ENCODE measurements at regions not wholly inside any gene's neighbourhood (a gene's known extent, or its start where the extent isn't known, plus 50 kb on each side); places are given as distances from the start of the nearest gene placed in this dataset.

DNA sequence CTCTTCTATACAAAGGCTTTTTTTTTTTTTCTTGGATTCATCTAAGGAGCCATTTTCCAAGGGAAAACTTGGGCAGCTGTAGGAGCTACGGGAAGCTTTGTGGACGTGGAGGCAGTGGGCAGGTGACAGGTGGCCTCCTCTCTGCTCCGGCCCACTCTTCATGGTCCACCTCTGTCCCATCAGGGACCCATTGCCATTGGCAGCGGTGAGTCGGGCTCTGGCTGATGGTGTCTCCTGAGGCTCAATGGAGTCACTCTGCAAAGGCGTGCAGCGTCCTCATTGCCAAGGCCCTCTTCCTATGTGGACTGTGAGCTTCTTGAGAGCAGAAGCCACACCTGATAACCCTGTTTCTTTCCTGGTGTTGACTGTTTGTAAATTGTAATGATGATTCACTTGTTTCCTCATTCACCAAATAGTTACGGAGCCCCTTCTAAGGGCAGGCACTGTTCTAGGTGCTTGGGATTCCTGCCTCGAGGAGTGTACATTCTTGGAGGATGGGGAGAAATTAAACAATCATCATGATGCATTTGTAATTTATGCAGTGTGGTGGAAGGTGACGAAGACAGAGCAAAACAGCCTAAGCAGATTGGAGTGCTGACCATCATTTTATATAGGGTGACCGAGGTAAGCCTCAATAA, 240.3 kb upstream of the HS6ST1 start:
- DNase-seq (ENCODE audit: low spot score in 2 of 2): peak in 1 of 2 donors; percentile 40
- TF ChIP-seq, protein P1, sequence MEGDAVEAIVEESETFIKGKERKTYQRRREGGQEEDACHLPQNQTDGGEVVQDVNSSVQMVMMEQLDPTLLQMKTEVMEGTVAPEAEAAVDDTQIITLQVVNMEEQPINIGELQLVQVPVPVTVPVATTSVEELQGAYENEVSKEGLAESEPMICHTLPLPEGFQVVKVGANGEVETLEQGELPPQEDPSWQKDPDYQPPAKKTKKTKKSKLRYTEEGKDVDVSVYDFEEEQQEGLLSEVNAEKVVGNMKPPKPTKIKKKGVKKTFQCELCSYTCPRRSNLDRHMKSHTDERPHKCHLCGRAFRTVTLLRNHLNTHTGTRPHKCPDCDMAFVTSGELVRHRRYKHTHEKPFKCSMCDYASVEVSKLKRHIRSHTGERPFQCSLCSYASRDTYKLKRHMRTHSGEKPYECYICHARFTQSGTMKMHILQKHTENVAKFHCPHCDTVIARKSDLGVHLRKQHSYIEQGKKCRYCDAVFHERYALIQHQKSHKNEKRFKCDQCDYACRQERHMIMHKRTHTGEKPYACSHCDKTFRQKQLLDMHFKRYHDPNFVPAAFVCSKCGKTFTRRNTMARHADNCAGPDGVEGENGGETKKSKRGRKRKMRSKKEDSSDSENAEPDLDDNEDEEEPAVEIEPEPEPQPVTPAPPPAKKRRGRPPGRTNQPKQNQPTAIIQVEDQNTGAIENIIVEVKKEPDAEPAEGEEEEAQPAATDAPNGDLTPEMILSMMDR (IDR thresholded peaks at IDR 0.05): no peak
- H3K4me1 ChIP-seq: peaks cover 5 to 6% of the 10 kb centered on the region in 2 donors
- H3K9me3 ChIP-seq: no peaks in the 10 kb centered on the region
- H3K27ac ChIP-seq: no peak overlapping the region
- no peaks in the 10 kb centered on the region for H3K27me3 ChIP-seq
- H3K36me3 ChIP-seq: no peaks in the 10 kb centered on the region
- intact Hi-C loops (cut with DNase I): no loop called here
- no peak overlapping the region for H3K4me3 ChIP-seq

DNA sequence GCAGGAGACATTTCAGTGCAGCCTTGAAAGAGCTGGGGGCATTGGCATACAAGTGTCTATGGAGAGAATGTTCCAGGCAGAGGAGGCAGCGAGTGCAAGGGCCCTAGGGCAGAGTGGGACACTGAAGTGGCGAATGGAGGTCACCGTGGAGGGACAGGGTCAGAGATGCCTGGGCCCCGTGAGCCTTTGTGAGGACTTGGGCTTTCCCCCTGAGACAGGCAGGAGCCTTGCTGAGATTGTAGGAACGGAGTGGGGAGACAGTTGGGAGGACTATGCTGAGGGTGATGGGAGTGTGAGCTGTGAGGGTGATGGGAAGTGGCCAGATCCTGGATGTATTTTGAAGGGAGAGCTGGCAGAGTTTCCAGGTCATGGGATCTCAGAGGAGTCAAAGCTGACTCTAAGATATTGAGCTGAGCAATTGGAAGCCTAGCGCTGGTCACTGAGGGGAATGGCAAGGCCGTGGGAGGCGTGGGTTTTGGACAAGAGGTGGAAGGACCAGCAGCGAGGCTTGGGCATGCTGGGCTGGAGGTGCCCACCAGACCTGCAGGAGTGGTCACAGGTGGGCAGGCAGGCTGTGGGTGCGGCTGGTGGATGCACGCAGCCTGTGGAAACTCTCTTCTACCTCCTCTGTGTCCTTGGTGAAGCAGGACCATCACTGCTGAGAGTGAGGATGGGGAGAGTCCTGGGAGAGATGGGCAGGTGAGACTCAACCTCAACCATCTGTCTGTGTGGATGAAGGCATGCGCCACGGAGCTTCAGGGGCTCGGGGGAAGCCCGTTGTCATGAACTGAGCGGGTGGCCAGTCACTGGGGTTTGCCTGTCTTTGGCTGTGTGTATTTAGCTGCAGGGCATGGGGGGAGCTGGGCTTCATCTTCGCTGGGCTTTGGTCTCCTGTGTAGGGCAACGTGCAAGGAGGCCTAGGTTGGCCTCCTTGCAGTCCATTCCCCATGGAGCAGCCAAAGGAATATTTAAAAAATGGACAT, 241.2 kb upstream of the HS6ST1 start:
- no peaks in the 10 kb centered on the region for H3K27me3 ChIP-seq
- H3K27ac ChIP-seq: no peak overlapping the region
- no peaks in the 10 kb centered on the region for H3K36me3 ChIP-seq
- H3K4me3 ChIP-seq: no peak overlapping the region
- peaks cover 5 to 8% of the 10 kb centered on the region in 2 donors for H3K4me1 ChIP-seq
- H3K9me3 ChIP-seq: no peaks in the 10 kb centered on the region
- TF ChIP-seq, protein P1 (IDR thresholded peaks at IDR 0.05): no peak
- intact Hi-C loops (cut with DNase I): no loop called here
- DNase-seq (ENCODE audit: low spot score in 2 of 2): peak in 1 of 2 donors; percentile 52

DNA sequence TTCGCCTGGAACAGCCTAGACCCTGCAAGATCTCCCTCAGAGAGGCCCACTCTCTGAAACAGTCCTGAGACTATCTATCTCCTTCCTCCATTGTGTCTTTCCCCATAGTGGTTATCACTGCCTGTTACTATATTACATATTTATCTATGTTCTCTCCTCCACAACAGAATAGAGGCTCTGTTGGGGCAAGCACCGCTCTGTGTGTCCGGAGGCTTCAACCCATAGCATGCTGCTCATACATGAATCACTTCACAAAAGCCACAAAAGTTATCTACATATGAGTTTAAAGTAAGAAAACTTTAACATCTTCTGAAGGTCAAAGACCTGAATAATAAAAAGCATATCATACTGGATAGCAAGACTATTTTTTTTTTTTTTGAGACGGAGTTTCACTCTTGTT, 242.1 kb upstream of the HS6ST1 start:
- intact Hi-C loops (cut with DNase I): no loop called here
- Histone ChIP-seq H3K36me3 (no peaks in the 10 kb centered on the region), H3K27ac (no peak overlapping the region), H3K4me1 (peaks cover 5 to 8% of the 10 kb centered on the region in 2 donors), H3K9me3 (no peaks in the 10 kb centered on the region), H3K4me3 (no peak overlapping the region), H3K27me3 (no peaks in the 10 kb centered on the region)
- TF ChIP-seq, protein P1 (IDR thresholded peaks at IDR 0.05): no peak
- no peak for DNase-seq (ENCODE audit: low spot score in 2 of 2)

DNA sequence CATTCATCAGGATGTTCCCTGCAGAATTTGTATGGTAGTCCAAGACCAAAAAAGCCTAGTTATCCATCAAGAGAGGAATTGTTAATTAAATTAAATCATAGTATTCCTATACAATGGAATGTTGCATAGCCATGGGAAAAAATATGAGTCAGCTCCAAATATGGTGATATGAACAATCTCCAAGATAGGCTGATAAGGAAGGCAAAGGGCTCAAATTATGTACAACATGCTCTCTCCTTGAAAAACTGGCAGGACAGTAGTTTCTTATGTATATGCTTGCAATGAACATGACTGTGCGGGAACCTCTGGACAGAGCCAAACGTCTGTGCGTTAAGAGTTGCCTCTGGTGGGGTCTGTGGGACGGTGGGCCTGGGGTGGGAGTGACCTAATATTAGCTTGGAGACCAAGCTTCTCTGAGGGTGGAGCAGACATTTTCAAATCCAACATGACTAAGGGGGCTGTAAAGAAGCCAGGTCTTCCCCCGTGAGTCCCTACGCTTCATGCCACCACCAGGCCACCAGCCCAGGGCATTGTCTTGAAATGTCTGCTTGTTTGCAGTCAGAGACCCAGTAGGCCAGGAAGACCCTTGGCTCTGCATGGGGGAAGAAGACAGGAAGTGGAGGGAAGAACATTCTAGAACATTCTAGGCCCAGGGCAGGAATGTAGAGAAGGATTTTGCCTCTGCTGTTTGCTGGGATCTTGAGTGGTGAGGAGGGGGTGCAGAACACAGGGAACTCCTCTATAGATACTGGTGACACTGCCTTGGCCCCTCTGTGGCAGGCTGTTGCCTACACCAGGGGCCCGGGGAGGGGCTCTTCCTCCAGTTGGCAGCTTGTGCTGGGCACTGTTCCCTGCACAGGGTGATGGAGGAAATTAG, 244.0 kb upstream of the HS6ST1 start:
- Histone ChIP-seq H3K27ac (peak overlapping the region; percentile 3 to 24), H3K36me3 (no peaks in the 10 kb centered on the region), H3K27me3 (no peaks in the 10 kb centered on the region), H3K4me3 (no peak overlapping the region), H3K4me1 (peaks cover 5 to 8% of the 10 kb centered on the region in 2 donors), H3K9me3 (no peaks in the 10 kb centered on the region)
- TF ChIP-seq, protein P1 (IDR thresholded peaks at IDR 0.05): no peak
- DNase-seq (ENCODE audit: low spot score in 2 of 2): peak in 1 of 2 donors; percentile 60
- intact Hi-C loops (cut with DNase I): no loop called here

DNA sequence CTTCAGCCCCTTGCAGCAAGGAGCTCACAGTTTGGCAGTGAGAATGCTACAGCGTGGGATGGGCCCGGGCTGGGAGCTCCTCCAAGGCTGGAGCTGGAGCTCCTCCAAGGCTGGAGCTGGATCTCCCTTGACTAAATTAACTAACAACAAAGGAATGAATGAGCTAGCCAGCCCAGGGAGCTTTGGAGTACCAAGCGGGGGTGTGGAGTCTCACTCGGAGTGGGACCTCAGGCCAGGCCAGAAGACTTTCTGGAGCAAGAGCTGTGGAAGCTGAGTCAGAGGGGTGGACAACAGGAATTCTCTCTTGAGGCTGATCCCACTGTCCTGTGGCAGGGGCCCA, 244.7 kb upstream of the HS6ST1 start:
- peaks cover 5 to 8% of the 10 kb centered on the region in 2 donors for H3K4me1 ChIP-seq
- TF ChIP-seq, protein P1 (IDR thresholded peaks at IDR 0.05): no peak
- peak; percentile 54 to 90 for DNase-seq (ENCODE audit: low spot score in 2 of 2)
- no peaks in the 10 kb centered on the region for H3K9me3 ChIP-seq
- intact Hi-C loops (cut with DNase I): no loop called here
- no peaks in the 10 kb centered on the region for H3K36me3 ChIP-seq
- H3K27me3 ChIP-seq: no peaks in the 10 kb centered on the region
- H3K4me3 ChIP-seq: no peak overlapping the region
- peak overlapping the region; percentile 3 to 24 for H3K27ac ChIP-seq
